SK-N-SH treated with all-trans-retinoic acid at 6 μM for 48 hours (cell line): ENCODE measurements at regions not wholly inside any gene's neighbourhood (a gene's known extent, or its start where the extent isn't known, plus 50 kb on each side); places are given as distances from the start of the nearest gene placed in this dataset.

ENCODE experiments used
- ATAC-seq: fragments of 200-7000 bp; cut with Tn5 transposase; 3 replicates; pipeline ENCODE4 v1.9.1; 2020; ENCODE audit warnings: mild to moderate bottlenecking, moderate library complexity
- ARNTL ChIP-seq: fragments of 450-650 bp; formaldehyde crosslinking; IDR thresholded peaks from 2 replicates; pipeline ENCODE4 v1.5.0; 2020; ENCODE audit warnings: low read depth, mild to moderate bottlenecking, moderate library complexity, borderline replicate concordance
- CREB5 ChIP-seq: fragments of 250-450 bp; sonication (Bioruptor Pico); IDR thresholded peaks from 2 replicates; pipeline ENCODE4 v1.5.1; 2020; ENCODE audit warnings: low read depth, mild to moderate bottlenecking, moderate library complexity
- CSDC2 ChIP-seq: fragments of 250-450 bp; sonication (Bioruptor Pico); IDR thresholded peaks from 2 replicates; pipeline ENCODE4 v1.5.0; 2020; ENCODE audit warnings: mild to moderate bottlenecking, moderate library complexity
- CSRNP3 ChIP-seq: fragments of 250-450 bp; sonication (Bioruptor Pico); IDR thresholded peaks from 2 replicates; pipeline ENCODE4 v1.5.1; 2021; ENCODE audit warnings: mild to moderate bottlenecking, moderate library complexity
- ESRRG ChIP-seq: fragments of 250-450 bp; sonication (Bioruptor Pico); IDR thresholded peaks from 2 replicates; pipeline ENCODE4 v1.6.1; 2021; ENCODE audit warnings: mild to moderate bottlenecking
- GLIS3 ChIP-seq: fragments of 250-450 bp; sonication (Bioruptor Pico); IDR thresholded peaks from 2 replicates; pipeline ENCODE4 v1.5.0; 2020; ENCODE audit warnings: mild to moderate bottlenecking, moderate library complexity
- ISL1 ChIP-seq: fragments of 250-450 bp; sonication (Bioruptor Pico); IDR thresholded peaks from 2 replicates; pipeline ENCODE4 v2.1.2; 2022; ENCODE audit warnings: mild to moderate bottlenecking, moderate library complexity
- OSR1 ChIP-seq: fragments of 250-450 bp; sonication (Bioruptor Pico); IDR thresholded peaks from 2 replicates; pipeline ENCODE4 v1.8.0; 2022; ENCODE audit warnings: moderate library complexity, mild to moderate bottlenecking, inconsistent platforms
- POU6F1 ChIP-seq: fragments of 250-450 bp; sonication (Bioruptor Pico); IDR thresholded peaks from 2 replicates; pipeline ENCODE4 v1.8.0; 2021; ENCODE audit warnings: low read depth, mild to moderate bottlenecking, moderate library complexity, borderline replicate concordance
- PPARA ChIP-seq: fragments of 250-450 bp; sonication (Bioruptor Pico); IDR thresholded peaks from 2 replicates; pipeline ENCODE4 v1.5.0; 2020; ENCODE audit warnings: mild to moderate bottlenecking, borderline replicate concordance
- RARB ChIP-seq: fragments of 250-450 bp; sonication (Bioruptor Pico); IDR thresholded peaks from 2 replicates; pipeline ENCODE4 v1.8.0; 2021; ENCODE audit warnings: mild to moderate bottlenecking, moderate library complexity
- SNAI2 ChIP-seq: fragments of 250-450 bp; sonication (Bioruptor Pico); IDR thresholded peaks from 2 replicates; pipeline ENCODE4 v1.5.0; 2020; ENCODE audit warnings: mild to moderate bottlenecking, moderate library complexity
- TCF4 ChIP-seq: fragments of 250-450 bp; sonication (Bioruptor Pico); IDR thresholded peaks from 2 replicates; pipeline ENCODE4 v1.8.0; 2021; ENCODE audit warnings: mild to moderate bottlenecking, moderate library complexity, borderline replicate concordance
- TSHZ2 ChIP-seq: fragments of 250-450 bp; sonication (Bioruptor Pico); IDR thresholded peaks from 2 replicates; pipeline ENCODE4 v1.5.0; 2020; ENCODE audit warnings: mild to moderate bottlenecking, moderate library complexity
- ZC3H10 ChIP-seq: fragments of 250-450 bp; sonication (Bioruptor Pico); IDR thresholded peaks from 2 replicates; pipeline ENCODE4 v1.5.1; 2021; ENCODE audit warnings: mild to moderate bottlenecking, moderate library complexity
- ZNF565 ChIP-seq: fragments of 450-650 bp; formaldehyde crosslinking; conservative IDR thresholded peaks from 2 replicates; pipeline ENCODE4 v1.5.0; 2020; ENCODE audit warnings: low read depth, mild to moderate bottlenecking, moderate library complexity
- ZNF70 ChIP-seq: fragments of 450-650 bp; formaldehyde crosslinking; IDR thresholded peaks from 2 replicates; pipeline ENCODE4 v1.5.0; 2020; ENCODE audit warnings: mild to moderate bottlenecking, moderate library complexity
- ZNF8 ChIP-seq: fragments of 450-650 bp; formaldehyde crosslinking; IDR thresholded peaks from 2 replicates; pipeline ENCODE4 v1.5.0; 2020; ENCODE audit warnings: mild to moderate bottlenecking, moderate library complexity

- TF ChIP-seq CSRNP3 (CRISPR knock-in tag) (no peak), OSR1 (CRISPR knock-in tag) (no peak), TCF4 (CRISPR knock-in tag) (no peak), ARNTL (no peak), GLIS3 (CRISPR knock-in tag) (no peak)
- TF ChIP-seq, all 23 proteins: peak for 0
Measured at GRCh38 chr9:90511711-90512110, 130.9 kb downstream of the DIRAS2 start (continued).

- TF ChIP-seq TSHZ2 (CRISPR knock-in tag) (no peak), ESRRG (CRISPR knock-in tag) (no peak), ZNF70 (no peak)
- ATAC-seq: no peak
Measured at GRCh38 chr9:90514877-90515276, 127.7 kb downstream of the DIRAS2 start.

- no peak for TF ChIP-seq TCF4 (CRISPR knock-in tag)
- TF ChIP-seq TSHZ2 (CRISPR knock-in tag): no peak
- TF ChIP-seq PPARA: no peak
- TF ChIP-seq ESRRG (CRISPR knock-in tag): no peak
- no peak for TF ChIP-seq RARB
- TF ChIP-seq, all 23 proteins: peak for 0
- no peak for ATAC-seq
Measured at GRCh38 chr9:90515510-90515909, 127.1 kb downstream of the DIRAS2 start.

- no peak for ATAC-seq
- no peak for TF ChIP-seq CREB5 (CRISPR knock-in tag)
- TF ChIP-seq PPARA: no peak
- no peak for TF ChIP-seq ZNF565 (CRISPR knock-in tag)
Measured at GRCh38 chr9:90517103-90517502, 125.5 kb downstream of the DIRAS2 start.

- TF ChIP-seq ZNF8 (CRISPR knock-in tag) (no peak), ZC3H10 (no peak), OSR1 (CRISPR knock-in tag) (no peak), SNAI2 (CRISPR knock-in tag) (no peak), ESRRG (CRISPR knock-in tag) (no peak), CSDC2 (CRISPR knock-in tag) (no peak), GLIS3 (CRISPR knock-in tag) (no peak), ISL1 (CRISPR knock-in tag) (no peak), TCF4 (CRISPR knock-in tag) (no peak), POU6F1 (CRISPR knock-in tag) (no peak)
- ATAC-seq: no peak
Measured at GRCh38 chr9:90521811-90522570, 120.6 kb downstream of the DIRAS2 start.
